ENCODE measurements at regions not wholly inside any gene's neighbourhood (a gene's known extent, or its start where the extent isn't known, plus 50 kb on each side); places are given as distances from the start of the nearest gene placed in this dataset.

DNA sequence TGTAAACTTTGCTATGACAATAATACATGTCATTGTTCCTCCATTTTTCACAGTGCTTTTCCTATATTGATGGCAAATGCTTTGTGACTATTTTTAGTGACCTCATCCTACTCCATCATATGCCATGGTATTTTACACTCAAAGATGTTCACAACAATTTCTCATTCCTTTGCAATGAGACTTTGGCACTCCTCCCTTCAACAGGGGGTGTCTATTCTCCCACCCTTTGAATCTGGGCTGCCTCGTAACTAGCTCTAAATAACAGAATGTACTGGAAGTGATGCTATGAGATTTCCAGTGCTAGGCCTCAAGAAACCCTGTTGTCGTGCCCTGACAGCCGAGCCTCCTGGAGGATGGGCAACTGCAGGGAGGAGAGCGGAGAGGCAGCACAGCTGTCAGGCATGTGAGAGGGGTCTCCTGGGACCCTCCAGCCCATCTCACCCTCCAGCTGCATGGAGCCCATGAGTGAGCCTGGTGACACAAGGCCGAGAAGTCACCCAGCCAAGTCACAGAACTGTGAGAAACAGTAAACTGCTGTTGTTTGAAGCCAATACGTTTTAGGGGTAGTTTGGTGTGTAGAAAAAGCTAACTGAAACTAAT is 103.1 kb upstream of the APCDD1 start:
- H3K27ac ChIP-seq (ENCODE audit: control insufficient read depth, insufficient read depth, low read length), result no peak overlapping the region
- FAIRE-seq, result no peak
- H3K4me1 ChIP-seq (ENCODE audit: control insufficient read depth, extremely low read depth, insufficient read depth, low read length), result no peaks in the 10 kb centered on the region
- H3K27me3 ChIP-seq (ENCODE audit: control insufficient read depth, extremely low read depth, insufficient read depth, low read length), result no peaks in the 10 kb centered on the region
- no peaks in the 10 kb centered on the region for H3K79me2 ChIP-seq (ENCODE audit: control insufficient read depth, insufficient read depth, low read length)
- H4K20me1 ChIP-seq (ENCODE audit: control insufficient read depth, extremely low read depth, insufficient read depth, low read length), result no peaks in the 10 kb centered on the region
- no peak overlapping the region for H3K4me3 ChIP-seq (ENCODE audit: control insufficient read depth in 2 of 3, extremely low read depth in 1 of 3, insufficient read depth in 2 of 3, low read depth in 1 of 3, low read length in 3 of 3)
- H3K9ac ChIP-seq (ENCODE audit: control insufficient read depth, extremely low read depth, insufficient read depth, low read length), result no peak overlapping the region
- no peak overlapping the region for H3K4me2 ChIP-seq (ENCODE audit: control insufficient read depth, extremely low read depth, insufficient read depth, low read depth, low read length)
- DNase-seq (ENCODE audit: low read depth, low spot score), result no peak
- H3K9me1 ChIP-seq (ENCODE audit: control insufficient read depth, extremely low read depth, insufficient read depth, low read length), result no peaks in the 10 kb centered on the region
- no peaks in the 10 kb centered on the region for H3K36me3 ChIP-seq (ENCODE audit: control insufficient read depth in 2 of 2, extremely low read depth in 1 of 2, insufficient read depth in 2 of 2, low read length in 2 of 2)
- H3K9me3 ChIP-seq (ENCODE audit: control insufficient read depth, low read depth, low read length), result no peaks in the 10 kb centered on the region
- dilution Hi-C loops (cut with MboI; ENCODE audit: extremely low pct_ligation_motif_present, low sequenced_read_pairs), result no loop called here
- no peak for TF ChIP-seq EZH2 (IDR thresholded peaks at IDR 0.05; ENCODE audit: low read length)
- no peak for TF ChIP-seq CTCF (optimal IDR thresholded peaks at IDR 0.05 in 1 of 3, IDR thresholded peaks at IDR 0.05 in 1 of 3, conservative IDR thresholded peaks at IDR 0.05 in 1 of 3; ENCODE audit: extremely low read depth in 1 of 3, insufficient read depth in 2 of 3, low read length in 3 of 3)
- H2AFZ ChIP-seq (ENCODE audit: control insufficient read depth, low read length), result no peak overlapping the region

- Histone ChIP-seq H3K27me3 (ENCODE audit: control insufficient read depth, extremely low read depth, insufficient read depth, low read length) (no peaks in the 10 kb centered on the region), H3K4me1 (ENCODE audit: control insufficient read depth, extremely low read depth, insufficient read depth, low read length) (no peaks in the 10 kb centered on the region), H3K9me3 (ENCODE audit: control insufficient read depth, low read depth, low read length) (no peaks in the 10 kb centered on the region), H4K20me1 (ENCODE audit: control insufficient read depth, extremely low read depth, insufficient read depth, low read length) (no peaks in the 10 kb centered on the region), H3K9me1 (ENCODE audit: control insufficient read depth, extremely low read depth, insufficient read depth, low read length) (no peaks in the 10 kb centered on the region), H3K4me3 (ENCODE audit: control insufficient read depth in 2 of 3, extremely low read depth in 1 of 3, insufficient read depth in 2 of 3, low read depth in 1 of 3, low read length in 3 of 3) (no peak overlapping the region), H3K9ac (ENCODE audit: control insufficient read depth, extremely low read depth, insufficient read depth, low read length) (no peak overlapping the region), H3K27ac (ENCODE audit: control insufficient read depth, insufficient read depth, low read length) (no peak overlapping the region), H2AFZ (ENCODE audit: control insufficient read depth, low read length) (no peak overlapping the region), H3K79me2 (ENCODE audit: control insufficient read depth, insufficient read depth, low read length) (no peaks in the 10 kb centered on the region), H3K36me3 (ENCODE audit: control insufficient read depth in 2 of 2, extremely low read depth in 1 of 2, insufficient read depth in 2 of 2, low read length in 2 of 2) (no peaks in the 10 kb centered on the region), H3K4me2 (ENCODE audit: control insufficient read depth, extremely low read depth, insufficient read depth, low read depth, low read length) (no peak overlapping the region)
- dilution Hi-C loops (cut with MboI; ENCODE audit: extremely low pct_ligation_motif_present, low sequenced_read_pairs), result no loop called here
- no peak for TF ChIP-seq CTCF (optimal IDR thresholded peaks at IDR 0.05 in 1 of 3, IDR thresholded peaks at IDR 0.05 in 1 of 3, conservative IDR thresholded peaks at IDR 0.05 in 1 of 3; ENCODE audit: extremely low read depth in 1 of 3, insufficient read depth in 2 of 3, low read length in 3 of 3)
- no peak for TF ChIP-seq EZH2 (IDR thresholded peaks at IDR 0.05; ENCODE audit: low read length)
- DNase-seq (ENCODE audit: low read depth, low spot score), result no peak
- FAIRE-seq, result no peak
Measured at GRCh38 chr18:10351858-10352257, 102.6 kb upstream of the APCDD1 start.

Measured in keratinocyte (primary cell).